D341Med (cell line): ENCODE measurements at regions not wholly inside any gene's neighbourhood (a gene's known extent, or its start where the extent isn't known, plus 50 kb on each side); places are given as distances from the start of the nearest gene placed in this dataset.
"Not testable (repeated sequence)": the region's sequence is repeated elsewhere in the genome, so short reads cannot be mapped to it uniquely, and the experiment has no call there.

ENCODE experiments used
- DNase-seq: peaks from one replicate; pipeline ENCODE4 v3.0.0; 2012; ENCODE audit warnings: low spot score

DNA sequence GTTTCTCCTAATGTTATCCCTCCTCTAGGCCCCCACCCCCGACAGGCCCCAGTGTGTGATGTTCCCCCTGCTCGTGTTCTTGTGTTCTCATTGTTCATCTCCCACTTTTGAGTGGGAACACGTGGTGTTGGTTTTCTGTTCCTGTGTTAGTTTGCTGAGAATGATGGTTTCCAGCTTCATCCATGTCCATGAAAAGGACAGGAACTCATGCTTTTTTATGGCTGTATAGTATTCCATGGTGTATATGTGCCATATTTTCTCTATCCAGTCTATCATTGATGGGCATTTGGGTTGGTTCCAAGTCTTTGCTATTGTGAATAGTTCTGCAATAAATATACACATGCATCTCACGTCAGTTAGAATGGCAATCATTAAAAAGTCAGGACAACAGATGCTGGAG, 305.9 kb downstream of the MED10 start:
- not testable (repeated sequence) for DNase-seq

DNA sequence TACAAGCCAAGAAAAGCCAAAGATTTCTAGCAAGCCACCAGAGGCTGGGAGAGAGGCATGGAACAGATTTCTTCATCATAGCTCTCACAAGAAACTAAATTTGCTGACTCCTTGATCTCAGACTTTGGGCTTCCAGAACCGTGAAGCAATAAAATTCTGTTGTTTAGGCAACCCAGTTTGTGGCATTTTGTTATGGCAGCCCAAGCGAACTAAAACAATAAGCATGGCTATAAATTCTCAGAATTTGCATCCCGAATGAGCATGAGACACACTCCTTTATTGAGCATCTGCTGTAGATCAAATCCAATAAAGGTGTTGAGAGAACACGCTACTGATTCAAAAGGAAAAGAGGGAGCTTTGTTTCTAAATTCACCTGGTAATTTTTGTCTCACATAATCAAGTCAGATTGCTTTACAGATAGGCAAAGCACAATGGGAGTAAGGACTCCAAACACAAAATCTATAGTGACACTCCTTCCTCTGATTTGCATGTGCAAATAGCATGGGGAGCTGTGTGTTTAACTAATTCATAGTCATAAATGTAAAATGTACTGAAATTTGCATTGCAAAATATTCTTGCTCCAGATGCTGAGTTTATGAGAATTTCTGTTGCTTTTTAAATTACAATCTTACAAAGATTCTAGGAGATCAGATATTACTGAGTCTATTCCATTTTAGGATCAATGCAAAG, 308.7 kb downstream of the MED10 start:
- DNase-seq: no peak

DNA sequence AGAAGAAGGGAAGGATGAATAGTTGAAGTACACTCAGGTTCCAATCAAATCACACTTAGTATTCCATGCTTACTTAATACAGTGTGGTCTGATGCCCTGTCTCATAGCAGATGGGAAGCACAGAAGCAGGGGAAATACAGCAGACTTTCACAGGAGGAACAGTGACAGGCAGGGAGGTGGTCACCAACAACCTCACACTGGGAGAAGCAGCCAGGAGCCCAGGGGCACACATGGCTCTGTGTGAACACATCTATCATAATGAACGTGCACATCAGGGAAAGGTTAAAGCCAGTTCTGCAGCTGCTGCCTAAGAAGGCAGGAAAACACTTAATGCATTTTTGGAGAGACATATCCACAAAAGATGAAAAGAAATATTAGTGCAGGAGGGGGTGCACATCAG, 312.3 kb downstream of the MED10 start:
- DNase-seq: no peak

DNA sequence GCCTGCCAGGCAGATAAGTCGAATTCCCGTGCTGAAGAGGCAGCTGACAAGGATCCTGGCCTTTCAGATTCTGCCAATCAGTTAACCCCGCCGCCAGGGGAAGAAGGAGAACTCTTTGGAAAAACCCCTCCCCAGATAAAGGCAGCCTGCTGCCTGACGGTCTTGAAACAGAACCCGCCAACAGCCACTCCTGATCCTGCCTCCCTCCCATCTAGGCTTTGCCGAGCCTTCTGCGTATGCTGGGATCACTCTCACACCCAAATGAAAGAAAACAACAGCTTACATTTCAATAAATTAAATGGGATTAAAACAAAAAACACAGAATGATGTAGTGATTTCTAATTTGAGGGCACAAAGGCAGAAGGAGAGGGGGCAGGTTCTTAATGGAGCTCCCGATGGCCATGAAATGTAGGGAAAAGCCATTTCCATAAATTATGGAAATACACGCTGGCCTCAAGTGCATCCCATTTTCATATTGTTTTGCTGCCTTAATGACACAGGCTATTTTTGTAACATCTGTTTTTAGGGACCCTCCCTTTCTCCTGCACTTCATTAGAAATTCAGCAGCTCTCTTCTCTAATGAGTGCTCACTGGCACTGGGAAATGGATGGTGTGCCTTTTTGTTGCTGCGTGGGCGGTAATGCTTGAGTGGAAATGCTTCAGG, 319.1 kb downstream of the MED10 start:
- no peak for DNase-seq

DNA sequence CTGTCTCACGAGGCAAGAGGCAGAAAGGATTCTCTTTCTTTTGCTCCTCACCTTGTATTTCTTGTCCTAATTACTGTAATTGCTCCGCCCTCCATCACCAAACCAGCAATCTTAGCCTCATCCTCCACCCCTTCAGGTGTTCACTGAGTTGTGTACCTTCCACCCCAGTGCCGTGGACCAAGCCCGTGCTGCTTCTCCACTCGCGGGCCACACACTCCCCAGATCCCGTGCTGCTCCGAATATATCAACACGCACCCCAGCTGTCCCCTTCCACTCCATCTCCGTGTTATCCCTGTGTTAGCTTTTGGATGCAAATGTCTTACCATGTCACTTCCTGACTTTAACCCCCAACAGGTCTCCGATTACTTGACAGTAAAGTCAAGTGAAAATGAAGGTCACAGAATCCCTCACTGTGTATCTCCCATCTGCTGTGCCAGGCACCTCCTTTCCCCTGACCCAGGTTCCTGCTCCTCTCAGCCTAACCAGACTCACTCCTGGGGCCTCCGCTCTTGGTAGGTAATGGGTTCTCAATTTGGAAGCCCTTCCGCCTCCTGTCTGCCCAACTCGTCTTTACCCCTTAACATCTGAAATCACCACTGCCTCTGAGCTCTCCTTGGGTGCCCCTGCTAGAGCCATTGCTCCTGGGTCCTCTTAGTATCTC, 320.2 kb downstream of the MED10 start:
- no peak for DNase-seq

DNA sequence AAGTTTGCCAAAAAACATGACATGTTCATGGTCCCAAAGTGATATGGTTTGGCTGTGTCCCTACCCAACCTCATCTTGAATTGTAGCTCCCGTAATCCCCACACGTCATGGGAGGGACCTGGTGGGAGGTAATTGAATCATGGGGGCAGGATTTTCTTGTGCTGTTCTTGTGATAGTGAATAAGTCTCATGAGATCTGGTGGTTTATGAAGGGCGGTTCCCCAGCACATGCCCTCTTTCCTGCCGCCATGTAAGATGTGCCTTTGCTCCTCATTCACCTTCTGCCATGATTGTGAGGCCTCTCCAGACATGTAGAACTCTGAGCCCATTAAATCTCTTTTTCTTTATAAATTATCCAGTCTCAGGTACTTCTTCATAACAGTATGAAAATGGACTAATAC, 322.1 kb downstream of the MED10 start:
- DNase-seq: no peak

DNA sequence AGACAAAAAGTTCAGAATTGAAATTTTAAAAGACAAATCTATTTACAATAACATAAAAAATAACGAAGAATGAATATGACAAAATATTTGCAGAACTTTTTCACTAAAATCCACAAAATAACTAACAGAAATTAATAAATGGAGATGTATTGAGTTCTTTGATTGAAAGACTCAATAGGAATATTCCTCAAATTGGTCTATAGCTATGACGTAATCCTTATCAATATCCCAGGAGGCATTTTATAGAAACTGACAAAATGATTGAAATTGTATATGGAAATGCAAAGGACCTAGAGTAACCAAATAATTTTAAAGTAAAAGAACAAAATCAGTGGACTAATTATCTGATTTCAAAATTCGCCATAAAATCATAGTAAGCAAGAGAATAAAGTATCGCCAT, 328.7 kb downstream of the MED10 start:
- no peak for DNase-seq

DNA sequence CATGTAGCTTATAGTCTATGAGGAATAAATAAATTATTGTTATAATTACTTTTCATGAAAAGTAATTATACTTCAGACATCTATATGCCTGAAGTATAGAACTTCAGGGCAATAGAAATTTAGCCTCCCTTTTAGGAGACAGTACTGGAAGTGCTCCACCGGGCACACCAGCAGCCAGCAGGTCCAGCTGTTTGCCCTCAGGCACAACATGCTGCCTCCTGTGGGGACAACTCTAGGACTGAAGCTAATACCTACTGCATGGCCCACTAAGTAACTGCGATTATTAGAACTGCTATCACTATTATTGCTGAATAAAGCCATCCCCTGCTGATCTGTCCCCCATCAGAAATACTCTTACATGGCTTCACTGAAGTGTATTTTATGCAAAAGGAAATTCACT, 329.6 kb downstream of the MED10 start:
- no peak for DNase-seq

DNA sequence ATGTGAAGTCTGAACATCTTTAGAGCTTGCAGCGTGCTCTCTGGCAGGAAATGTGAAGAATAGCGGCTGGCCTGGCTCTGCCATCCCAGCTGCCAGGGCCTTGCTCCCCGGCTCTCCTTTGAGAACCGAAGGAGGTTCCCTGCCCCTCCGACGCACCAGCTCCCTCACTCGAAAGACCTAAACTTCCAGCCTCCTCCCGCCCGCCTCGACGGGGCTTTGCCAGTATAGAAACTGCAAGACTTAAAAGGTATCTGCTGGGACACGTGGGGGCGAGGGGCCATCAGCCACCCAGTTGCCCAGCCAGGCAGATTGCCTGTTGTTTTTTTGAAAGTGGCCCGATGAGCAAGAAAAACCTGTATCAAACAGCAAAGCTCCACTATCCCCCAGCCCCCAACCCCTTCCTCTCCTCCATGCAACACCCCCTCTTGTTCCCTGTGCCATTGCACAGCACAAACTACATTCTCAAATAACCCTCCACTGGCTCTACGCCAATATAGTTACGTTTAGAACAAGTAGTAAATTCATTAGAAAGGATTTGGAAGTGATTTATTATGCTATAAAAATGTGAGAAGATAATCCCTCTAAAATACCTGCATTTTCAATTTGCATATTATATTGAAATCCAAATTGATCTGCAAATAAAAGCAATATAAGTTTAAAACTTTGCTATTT, 331.9 kb downstream of the MED10 start:
- no peak for DNase-seq

DNA sequence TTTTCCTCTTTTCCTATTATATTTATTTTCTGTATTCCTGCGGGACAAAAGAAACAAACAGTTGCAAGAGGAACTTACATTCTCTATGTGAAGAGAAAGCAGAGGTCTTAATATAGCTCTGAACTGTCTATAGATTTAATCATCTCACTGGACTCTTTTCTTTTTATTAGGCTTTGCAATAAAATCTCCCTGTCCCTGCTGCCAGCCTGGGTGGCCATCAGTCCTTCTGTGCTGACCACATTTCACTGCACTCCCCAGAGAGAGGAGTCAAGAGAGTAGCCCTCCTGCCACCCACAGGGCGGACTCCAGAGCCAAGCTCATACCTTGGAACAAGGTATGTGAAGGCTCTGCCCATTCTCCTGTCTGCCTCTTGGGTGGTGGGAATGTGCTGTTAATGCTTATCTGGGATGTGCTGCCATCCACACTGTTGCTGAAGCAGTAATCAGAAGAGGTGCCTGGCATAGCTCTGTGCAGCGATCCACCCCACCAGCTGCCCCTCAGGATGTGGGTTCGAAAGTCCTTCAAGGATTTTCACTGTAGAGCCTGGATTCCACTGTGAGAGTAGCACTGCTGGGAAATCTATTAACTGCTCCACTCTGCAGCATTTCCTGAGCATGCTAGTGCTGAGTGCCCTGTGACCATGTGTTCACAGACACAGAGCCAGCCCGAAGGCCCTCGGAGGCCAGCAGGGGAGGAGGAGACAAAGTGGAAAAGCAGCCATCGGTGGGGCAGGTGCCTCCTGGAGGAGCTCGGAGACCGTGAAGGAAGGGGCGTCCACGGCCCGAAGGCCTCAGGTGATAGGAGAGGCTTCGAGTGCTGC, 334.6 kb downstream of the MED10 start:
- no peak for DNase-seq

DNA sequence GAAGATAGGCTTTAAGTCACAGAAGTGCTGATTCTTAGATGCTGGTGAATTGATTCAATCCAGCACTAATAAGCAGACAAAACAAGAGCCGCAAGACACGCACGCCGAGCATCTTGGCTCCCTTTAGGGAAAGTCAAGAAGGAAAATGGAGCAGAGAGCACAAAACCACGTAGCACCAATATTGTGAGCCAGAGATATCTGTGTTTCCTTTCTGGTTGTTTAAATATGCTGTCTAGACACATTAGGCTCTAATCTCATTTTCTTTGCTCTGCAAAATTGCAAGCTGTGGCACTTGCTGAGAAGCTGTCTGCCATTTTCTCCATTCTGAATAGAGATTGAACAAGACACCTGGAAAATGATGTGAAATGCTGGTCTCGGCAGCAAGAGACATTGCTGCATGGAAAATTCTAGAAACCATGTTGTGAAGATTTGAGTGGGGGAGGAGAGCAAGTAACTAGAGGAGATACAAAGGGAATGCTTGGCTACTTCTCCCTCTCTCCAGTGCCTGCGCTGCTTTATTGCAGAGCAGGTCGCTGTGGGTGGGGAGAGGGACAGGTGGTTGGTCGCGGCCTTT, 336.3 kb downstream of the MED10 start:
- DNase-seq: no peak

DNA sequence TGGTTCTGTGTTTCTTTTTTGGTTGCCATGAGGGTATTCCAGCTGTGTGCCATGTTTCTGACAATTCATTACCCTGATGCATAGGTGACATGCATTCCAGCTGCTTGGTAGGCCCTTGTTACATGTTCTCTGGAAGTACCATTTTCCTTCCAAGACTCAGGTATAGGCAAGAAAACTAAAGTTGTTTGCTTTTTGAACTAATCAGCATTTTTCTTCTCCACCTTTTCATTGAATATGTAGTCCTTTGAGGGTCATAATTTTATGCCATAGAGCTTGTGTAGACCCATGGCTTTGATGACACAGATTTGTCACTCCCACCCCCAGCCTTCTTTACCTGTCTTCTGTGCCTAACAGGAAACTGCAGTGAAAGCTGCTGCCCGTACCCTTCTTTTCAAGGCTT, 339.2 kb downstream of the MED10 start:
- DNase-seq: no peak

DNA sequence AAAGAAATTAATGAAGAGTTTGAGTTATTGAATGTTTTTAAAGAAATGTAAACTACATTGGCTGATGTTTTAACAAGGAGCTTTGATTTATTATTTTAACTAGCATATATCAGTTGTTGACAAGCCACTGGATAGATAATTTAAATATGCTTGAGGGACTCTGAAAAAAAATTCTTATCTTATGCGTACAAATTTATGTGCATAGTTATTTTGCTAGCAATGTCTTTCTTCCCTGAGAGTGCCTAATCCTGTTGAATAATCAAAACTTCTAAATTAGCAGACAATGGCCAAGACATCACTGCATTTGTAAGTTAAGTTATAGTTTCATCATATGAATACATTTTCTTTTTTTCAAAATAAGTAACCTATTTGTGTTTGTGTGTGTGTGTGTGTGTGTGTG, 342.3 kb downstream of the MED10 start:
- DNase-seq: no peak

DNA sequence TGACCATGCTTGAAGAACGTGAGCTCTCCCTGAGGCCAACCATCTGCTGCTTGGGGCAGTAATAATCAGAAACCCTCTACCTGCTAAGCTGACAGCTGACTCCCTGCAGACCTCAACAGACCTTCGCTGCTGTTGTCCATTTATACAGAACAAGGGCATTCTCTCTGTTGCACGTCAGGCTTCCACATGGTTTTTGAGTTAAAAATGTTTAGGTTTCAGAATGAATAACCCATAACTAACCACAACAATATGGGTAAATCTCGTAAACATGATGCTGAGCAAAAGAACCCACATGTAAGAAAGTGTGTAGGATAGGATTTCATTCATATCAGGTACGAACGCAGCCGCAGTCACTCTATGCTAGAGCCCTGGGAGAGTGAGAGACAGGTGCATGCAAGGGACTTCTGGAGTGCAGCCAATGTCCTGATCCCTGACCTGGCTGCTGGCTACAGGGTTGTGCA, 348.5 kb downstream of the MED10 start:
- DNase-seq: no peak

DNA sequence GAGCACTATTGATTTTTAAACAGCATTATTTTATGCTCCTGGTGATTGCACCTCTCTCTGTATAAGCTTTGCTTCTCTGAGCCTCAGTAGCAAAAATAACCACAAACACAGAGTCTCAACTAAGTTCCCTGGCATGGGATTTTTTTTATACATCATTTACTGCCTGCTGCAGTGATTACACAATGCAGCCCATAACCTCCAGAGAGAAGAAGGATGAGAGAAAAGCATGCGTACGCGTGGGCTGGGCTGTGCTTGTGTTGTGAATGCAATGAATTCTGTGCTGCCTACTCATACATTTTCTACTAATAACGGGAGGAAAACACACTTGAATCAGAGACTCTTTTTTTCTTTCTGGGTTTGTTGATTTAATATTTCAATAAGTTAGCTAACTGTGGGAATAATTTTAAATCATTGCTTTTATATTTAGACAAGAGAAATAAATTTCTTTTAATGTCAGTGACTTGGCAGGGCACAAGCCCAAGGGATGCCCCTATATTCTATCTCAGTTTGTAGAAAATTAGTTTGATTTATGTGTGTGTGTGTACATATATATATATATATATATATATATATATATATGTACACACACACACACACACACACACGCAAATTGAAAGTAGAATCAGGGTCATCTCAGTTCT, 351.5 kb downstream of the MED10 start:
- DNase-seq: no peak

DNA sequence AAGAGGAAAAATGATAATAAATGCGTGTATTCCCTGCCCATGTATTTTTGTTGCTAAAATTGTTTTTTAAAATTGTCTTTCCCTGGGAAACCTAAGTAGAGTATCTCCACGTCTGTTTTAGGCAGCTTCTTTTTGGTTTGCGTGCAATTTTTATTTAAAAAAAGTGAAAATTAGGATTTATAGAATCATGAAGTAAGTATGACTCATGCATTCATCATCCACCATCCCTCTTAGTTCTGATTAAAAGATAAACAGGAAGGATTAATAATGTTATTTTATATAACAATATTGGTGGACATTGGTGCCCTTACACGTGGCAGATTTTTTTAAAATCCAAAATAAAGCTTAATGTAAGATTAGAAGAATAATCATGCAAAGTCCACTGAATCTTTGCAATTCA, 358.7 kb downstream of the MED10 start:
- no peak for DNase-seq

DNA sequence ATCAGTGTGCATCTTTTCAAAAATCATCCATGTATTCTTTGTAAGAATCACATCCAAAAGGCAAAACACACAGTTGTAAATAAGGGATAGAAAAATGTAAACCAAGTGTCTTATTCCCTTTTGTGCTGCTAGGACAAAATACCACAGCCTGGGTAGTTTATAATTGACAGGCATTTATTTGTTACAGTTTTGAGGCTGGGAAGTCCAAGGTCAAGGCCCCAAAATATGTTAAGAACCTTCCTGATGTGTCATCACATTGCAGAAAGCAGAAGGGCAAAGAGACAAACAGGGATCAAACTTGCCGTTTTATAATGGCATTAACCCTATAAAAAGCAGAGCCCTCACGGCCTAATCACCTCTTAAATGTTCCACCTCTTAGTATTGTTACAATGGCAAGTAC, 364.8 kb downstream of the MED10 start:
- no peak for DNase-seq

DNA sequence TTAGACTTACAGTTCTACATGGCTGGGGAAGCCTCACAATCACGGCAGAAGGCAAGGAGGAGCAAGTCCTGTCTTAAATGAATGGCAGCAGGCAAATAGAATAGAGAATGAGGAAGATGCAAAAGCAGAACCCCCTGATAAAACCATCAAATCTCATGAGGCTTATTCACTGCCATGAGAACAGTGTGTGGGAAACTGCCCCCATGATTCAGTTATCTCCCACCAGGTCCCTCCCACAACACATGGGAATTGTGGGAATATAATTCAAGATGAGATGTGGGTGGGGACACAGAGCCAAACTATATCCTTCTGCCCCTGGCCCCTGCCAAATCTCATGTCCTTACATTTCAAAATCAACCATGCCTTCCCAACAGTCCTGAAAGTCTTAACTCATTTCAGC, 367.1 kb downstream of the MED10 start:
- DNase-seq: no peak

DNA sequence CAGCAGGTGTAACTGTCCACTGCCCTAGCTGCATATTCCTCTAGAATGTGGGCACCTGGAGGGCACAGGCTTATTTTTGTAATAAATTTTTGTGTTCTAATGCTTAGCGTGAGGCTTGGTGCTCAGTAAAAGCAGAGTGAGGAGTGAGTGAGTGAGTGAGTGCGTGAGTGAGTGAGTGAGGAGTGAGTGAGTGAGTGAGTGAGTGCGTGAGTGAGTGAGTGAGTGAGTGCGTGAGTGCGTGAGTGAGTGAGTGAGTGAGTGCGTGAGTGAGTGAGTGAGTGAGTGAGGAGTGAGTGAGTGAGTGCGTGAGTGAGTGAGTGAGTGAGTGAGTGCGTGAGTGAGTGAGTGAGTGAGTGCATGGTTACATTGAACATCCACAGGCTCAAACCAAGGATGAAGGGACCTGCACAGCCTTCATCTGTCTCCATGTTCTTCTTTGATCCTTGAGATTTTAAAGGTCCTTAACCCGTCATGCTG, 371.5 kb downstream of the MED10 start:
- no peak for DNase-seq

DNA sequence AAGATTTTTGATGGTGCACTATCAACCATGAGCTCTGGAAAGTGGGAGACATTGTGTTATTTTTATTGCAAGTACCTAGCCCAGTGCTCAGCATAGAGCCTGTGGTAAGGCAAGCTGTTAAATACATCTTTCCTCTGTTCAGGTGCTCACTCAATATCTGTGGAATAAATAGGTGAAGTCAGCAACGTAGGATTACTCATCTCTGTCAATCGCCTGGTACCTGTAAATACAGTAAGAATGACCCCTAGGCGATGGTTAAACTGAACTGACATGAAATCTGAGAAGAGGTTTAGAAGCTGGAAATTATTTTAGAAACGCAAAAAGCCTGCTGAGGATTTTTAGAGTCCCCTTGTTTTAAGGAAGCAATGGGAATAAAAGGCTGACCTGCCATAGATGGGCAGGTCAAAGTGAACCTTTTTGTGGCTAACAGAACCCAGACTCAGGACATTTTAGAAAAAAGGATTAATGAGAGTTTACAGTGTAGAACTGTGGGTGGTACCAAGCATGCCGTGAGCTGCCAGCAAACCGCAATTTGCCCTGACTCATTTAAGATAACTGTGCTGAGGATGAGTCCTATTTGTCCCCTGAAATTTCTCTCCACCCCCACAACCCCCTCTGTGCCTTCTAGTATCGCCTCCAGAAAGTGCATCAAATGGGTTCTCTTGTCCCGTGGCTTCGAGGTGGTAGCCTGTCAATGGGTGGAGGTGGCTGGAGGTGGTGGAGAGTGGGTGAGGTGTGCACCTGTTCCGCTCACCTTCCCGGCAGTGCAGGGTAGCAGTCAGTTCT, 375.1 kb downstream of the MED10 start:
- no peak for DNase-seq
